Renal cortex interstitium (tissue), 11 donors: ENCODE measurements at regions not wholly inside any gene's neighbourhood (a gene's known extent, or its start where the extent isn't known, plus 50 kb on each side); places are given as distances from the start of the nearest gene placed in this dataset.

Experiments used
- DNase-seq, 11 donors: peaks; one replicate each; pipeline ENCODE4 v3.0.0-alpha.2; 2013; ENCODE audit warnings: low read depth in 9 of 11, low spot score in 4 of 11; ENCODE audit errors: extremely low read depth in 1 of 11

DNA sequence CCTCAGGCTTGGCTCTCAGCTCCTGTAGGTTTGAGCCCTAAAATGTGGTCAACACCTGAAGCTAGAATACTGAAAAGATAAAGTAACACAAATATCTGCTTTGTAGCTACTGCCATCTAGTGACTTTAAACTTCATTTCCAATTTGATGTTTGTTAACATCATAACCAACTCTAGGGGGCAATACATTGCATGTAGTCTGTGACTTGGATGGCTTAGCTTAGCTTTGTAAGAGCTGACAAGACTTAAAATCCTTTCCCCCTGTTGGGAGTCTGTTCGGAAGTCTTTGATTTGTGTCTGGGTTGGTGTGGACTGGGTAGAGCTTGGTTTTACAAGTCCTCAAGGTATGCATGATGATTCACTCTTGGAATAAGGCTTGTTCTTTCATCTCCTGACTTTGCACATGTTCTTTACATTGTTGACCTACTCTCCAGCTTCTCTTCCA lies 51.7 kb downstream of the SCN11A start:
- DNase-seq: peak; percentile 16 to 60 (median 38)

- no peak for DNase-seq
Observed at GRCh38 chr3:38998086-38998485, 53.7 kb downstream of the SCN11A start.

DNA sequence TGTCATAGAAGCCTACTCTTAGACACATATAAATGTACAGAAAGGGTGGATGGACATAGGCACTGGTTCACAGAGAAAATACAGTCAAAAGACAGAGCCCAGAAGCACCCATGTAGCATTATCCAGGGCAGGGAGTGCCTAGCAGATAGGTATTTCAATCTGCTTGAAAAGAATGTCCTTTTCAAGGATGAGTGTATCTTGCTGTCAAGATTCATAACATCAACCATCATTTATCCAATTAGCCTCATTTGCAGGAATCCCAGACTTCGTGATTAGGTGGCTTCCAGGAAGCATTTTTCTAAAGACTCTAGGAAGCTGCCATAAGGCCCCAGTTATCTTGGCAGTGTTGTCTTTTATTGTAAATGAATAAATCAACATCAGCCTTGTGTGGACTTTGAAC lies 55.6 kb downstream of the SCN11A start:
- DNase-seq: no peak

DNA sequence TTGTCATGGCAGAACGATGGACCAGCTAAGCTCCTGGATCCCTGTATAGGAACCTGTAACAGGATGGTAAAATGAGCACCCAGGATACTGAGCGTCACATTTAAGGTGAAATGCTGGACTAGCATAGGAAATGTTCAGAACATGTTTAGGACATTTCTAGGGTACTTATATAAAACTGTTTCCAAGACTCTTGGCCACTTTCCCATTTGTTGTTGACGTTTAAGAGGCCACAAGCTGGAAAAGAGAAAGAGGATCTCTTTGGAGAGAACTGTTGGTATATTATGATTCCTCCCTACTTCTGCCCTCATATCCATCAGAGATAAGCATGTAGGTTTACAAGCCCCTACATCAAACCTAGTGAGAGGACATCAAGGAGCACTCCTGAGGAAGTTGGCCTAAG lies 57.5 kb downstream of the SCN11A start:
- no peak for DNase-seq

GRCh38 chr3:38992117-38992760 lies 59.5 kb downstream of the SCN11A start:
- DNase-seq: no peak

- DNase-seq: no peak
Observed at GRCh38 chr3:38990621-38991020, 61.1 kb downstream of the SCN11A start.

DNA sequence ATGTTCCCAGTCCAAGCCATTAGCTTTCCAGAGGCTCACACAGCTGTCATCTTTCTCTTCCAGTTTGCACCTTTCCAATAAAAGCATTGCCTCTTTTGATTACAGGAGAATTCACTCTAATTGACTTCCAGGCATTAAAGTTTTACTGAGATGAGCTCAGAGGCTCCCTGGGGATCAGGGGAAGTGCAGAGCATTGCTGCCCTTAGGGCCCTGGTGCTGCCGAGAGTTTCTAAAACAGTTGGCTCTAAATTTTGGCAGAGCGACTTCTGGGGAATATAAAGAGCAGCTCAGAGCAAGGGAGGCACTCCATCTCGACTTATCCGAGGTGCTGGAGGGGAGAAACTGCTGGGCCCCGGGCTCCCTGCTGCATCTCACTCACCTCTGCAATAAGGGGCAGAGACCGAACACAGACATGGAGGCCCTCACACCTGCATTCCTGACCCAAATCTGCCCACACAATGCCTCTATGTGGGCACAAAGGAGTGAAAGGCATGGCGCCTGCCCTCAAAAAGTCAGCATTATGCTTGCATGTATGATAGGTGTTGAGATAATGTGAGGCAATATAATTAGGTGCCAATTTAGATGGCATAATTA lies 61.7 kb downstream of the SCN11A start:
- no peak for DNase-seq

- DNase-seq: no peak
Observed at GRCh38 chr3:38988955-38989354, 62.8 kb downstream of the SCN11A start.

GRCh38 chr3:38987456-38987855 lies 64.3 kb downstream of the SCN11A start:
- DNase-seq: no peak

DNA sequence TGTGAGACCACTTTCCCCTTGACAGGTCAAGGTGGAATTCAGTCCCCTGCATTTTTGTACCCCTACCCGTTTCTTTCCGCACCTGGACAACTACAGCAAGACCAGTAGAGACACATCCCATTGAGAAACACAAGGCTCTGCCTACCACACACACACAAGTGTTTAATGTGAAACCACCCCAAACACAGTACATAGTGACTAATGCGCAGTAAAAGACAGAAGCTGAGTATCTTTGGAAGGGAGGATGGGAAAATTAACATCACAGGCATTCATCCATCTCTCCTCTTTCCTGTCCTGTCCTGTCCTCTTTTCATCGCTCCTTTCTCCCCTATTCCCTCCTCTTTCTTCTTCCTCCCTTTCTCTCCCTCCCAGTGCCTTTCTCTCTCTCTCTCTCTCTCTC lies 64.8 kb downstream of the SCN11A start:
- DNase-seq: no peak

DNA sequence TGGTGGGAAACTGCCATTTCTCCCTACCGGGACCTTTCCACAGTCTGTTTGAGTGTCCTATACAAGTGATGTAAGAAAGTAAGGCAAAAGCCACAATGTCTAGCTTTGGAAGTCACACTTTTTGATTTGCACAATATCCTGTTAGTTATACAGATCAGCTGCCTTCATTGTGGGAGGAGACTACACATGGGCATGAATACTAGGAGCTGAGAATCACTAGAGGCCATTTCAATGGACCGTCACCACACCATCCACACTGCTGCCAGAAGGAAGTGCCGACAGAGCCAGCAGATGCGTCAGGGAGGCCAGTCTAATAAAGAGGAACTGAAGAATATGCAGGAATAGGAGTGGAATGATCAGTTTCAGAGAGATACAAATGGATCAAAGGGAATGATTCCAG lies 65.8 kb downstream of the SCN11A start:
- DNase-seq: no peak

DNA sequence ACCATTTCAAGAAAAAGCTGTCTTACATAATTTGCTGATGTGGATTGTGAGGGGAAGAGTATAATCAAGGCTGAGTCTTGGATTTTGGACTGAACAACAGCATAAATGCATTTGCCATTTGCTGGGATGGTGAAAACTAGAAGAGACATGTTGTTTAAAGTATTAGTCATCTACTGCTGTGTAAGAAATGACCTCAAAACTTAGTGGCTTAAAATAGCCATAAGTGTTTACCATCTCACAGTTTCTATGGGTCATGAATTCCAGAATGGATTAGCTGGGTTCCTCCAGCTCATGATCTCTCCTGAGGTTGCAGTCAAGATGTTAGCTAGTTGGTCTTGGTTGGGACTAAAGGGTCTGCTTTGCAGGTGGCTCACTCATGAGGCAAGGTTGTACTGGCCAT lies 66.2 kb downstream of the SCN11A start:
- DNase-seq: no peak

DNA sequence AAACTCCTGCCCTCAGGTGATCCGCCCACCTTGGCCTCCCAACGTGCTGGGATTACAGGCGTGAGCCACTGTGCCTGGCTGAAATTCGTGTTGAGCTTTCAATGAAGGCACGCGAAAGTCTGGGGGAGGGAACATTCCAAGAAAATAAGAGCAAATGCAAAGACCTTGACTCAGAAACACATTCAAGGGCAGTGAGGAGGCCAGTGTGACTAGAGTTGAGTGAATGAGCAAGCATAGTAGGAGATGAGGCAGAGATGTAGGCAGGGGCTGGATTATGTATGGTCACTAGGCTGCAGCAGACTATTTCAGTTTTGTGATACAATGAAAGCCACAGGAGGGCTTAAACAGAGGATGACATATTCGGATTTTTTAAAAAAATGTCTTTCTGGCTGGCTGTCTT lies 67.0 kb downstream of the SCN11A start:
- no peak for DNase-seq

GRCh38 chr3:38984110-38984509 lies 67.6 kb downstream of the SCN11A start:
- no peak for DNase-seq

GRCh38 chr3:38980938-38981337 lies 70.8 kb downstream of the SCN11A start:
- DNase-seq: no peak

- DNase-seq: no peak
Observed at GRCh38 chr3:38978729-38979128, 73.0 kb downstream of the SCN11A start.

DNA sequence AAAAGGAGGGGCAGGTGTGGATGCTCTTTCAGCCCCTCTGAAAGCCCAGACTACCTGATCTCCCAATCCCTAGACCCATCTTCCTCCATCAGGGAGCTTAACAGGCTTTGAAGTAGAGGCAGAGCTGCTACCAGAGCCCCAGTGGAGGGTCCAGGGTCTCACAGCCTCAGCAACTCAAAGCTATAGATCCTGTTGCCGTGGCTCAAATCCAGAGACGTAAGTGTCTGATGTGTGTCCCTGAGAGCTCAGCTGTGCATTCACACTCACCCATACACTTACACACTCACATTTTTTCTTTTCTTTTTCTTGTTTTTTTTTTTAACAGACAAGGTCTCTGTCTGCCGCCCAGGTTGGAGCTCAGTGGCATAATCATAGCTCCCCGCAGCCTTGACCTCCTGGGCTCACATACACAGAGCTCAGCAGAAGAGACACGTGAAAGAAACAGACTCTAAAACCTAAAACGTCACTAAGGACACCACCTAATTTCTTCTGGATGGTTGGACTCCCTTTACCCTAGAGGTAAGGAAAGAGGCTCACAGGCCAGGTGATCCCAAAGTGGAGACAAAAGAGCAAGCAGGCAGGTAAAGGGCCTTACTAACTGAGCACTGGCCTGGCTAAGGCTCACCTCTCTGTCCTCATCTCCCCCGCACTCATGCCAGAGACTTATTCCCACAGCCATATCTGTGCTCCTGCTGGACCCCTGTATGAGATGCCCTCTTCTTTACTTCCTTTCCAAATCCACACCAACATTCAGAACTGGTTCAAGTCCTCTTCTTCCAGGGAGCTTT lies 80.7 kb downstream of the SCN11A start:
- DNase-seq: no peak

GRCh38 chr3:38969317-38970235 lies 82.2 kb downstream of the SCN11A start:
- peak in 4 of 11 donors; percentile 12 to 20 (median 16) for DNase-seq

DNA sequence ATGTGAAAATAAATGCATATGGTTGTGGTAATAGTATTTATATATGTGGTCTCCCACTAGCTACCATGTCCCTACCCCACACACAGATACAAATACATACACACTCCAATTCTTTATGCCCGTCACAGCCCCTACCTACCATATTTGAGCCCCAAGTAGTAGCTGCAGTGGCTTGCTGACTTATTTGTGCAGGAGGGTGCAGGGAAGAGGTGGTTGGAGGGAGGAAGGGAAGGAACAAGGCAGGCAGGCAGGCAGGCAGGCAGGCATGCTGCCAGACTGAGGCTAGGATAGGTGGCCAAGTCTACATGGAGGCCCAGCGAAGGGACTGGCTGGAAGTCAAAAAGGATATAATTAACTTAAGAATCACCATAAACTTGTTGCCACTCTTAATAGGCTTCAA lies 82.9 kb downstream of the SCN11A start:
- no peak for DNase-seq
